GM18907 (cell line): ENCODE measurements at regions not wholly inside any gene's neighbourhood (a gene's known extent, or its start where the extent isn't known, plus 50 kb on each side); places are given as distances from the start of the nearest gene placed in this dataset.
"Not testable (repeated sequence)": the region's sequence is repeated elsewhere in the genome, so short reads cannot be mapped to it uniquely, and the experiment has no call there.

Experiments used
- ATAC-seq: cut with Tn5 transposase; IDR thresholded peaks from one replicate; pipeline ENCODE4 v1.9.1; 2021; ENCODE audit warnings: mild to moderate bottlenecking, moderate library complexity; ENCODE audit not compliant: unreplicated experiment

DNA sequence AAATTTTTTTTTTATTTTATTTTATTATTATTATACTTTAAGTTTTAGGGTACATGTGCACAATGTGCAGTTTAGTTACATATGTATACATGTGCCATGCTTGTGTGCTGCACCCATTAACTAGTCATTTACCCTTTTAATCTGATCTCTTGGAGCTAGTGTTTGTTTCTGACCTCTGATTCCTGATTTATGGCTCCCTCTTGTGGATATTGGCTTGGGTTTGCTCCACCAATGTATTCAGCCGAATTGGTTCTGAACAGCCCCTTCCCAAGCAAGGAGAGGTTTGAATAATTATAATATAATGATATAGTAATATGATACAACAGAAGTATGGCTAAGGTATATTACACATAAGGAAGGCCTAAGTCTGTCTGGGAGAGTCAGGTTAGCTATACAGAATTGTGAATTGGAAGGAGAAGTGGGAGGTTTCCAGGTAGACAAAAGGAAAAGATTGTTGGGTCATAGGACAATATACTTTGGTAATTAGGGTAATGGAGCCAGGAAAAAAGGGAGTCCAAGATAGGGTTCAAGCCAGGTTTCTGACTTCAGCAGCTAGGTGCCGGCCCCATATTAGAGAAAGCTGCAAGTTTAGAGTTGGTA lies 53.1 kb upstream of the HMCN1 start:
- peak; percentile 70 for ATAC-seq

DNA sequence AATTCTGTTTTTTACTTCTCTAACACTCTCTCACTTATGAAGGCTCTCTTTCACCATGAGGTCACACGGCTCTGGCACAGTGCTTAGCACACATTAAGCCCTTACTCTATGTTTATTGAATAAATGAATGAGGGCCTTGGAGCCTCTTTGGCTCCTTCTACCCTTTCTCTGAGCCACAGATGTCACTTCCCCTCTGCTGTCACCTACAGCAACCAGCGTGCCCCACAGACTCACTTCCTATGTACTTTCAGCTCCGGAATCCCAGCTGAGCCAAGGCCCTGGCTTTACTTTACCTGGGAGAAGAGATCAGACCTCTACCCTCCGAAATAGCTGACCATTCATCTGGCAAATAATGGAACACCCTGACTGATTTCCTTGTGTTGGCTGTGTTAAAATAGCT lies 53.7 kb upstream of the HMCN1 start:
- ATAC-seq, result no peak

DNA sequence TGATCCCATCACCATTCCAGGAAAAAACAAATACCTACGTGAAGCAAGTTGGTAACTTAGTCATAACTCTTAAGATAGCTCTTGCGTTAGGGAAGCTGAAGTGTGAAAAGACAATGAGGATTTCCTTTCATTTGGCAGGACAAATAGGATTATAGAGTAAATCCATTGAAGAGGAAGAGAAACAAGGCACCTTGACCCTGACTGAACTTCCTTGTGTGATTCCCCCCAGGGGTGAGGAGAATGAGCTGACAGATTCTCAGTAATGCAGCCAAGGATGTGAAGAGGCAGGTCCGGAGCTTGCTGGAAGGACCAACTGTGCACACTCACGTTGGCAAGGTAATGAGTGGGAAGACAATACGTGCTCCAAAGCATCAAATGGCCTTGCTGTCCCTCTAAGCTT lies 55.0 kb upstream of the HMCN1 start:
- ATAC-seq, result no peak

DNA sequence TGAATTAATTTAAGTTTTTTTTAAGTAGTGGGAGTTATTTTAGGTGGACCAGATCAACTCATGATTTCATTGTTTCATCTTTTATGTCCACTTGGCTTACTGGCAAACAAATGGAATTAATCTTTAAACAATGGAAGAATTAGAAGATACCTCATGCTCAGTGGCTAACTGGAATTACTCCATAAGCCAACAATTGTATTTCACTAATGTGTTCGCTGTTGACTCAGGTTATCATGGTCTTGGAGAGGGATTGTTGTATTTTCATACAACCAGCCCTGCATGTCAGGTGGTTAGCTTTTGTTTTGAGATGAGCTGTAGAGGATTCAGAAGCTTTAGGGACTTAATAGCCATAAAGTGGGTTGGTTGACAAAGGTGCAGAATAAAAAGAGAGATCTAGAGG lies 57.2 kb upstream of the HMCN1 start:
- no peak for ATAC-seq

DNA sequence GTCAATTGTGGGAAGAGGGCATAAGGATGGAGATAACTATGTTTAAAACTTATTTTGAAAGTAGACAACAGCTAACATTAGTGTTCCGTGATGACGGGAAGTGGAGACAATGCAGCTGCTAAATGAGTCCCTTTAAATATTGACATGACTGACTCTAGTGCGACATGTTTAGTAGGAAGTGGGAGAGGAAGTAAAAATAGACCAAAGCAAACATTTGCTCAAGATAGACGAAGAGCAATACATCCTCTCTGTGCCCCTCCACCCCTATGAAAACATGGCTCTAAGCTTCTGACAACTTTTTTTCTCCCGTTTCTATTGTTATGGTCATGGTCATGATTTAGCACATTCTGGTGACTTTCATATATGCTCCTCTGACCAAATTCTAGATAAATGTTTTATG lies 60.0 kb upstream of the HMCN1 start:
- peak; percentile 78 for ATAC-seq

DNA sequence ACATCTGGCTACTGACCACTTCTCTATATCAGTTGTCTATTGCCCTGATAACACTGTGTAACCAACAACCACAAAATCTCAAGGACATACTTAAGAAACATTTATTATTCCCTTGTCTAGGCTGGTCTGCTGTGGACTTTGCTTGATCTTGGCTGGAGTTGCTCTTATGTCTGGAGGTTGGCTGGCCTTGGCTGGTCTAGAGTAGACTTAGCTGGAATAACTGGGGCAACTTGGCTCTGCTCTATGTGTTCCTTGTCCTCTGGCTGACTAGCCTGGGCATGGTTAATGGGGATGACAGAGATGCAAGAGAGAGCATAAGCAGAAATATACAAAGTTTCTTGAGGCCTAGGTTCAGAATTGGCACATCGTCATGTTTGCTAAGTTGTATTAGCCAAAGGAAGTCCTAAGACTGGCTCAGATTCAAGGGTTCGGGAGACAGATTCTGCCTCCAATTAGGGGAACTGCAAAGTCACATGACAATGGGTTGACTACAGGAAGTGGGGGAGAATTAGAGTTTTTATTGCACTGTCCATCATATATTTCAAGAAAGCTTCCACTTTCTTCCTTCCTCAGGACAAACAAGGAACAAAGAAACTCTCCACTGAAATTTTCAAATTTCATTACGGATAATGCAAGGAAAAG lies 61.4 kb upstream of the HMCN1 start:
- ATAC-seq, result no peak

DNA sequence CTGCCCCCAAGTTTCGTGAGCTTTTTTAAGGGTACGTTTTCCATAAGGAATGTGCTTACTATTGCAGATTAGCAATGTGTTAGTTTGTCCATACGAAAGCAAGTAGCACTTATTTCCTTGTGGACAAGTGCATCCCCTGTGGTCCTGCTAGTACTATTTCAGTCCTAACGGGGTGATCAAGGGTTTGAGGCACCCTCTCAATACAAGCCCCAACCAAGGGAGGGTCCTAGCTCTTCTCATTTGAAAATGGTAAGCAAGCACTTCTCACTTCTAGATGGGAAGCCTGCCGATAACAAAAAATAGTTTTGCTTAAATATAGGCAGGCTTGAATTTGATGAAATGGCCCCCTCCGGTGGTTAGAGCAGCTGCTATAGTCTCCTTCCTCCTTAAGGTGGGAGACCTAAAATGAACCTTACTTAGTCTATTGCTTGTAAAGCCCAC lies 64.0 kb upstream of the HMCN1 start:
- ATAC-seq, result peak; percentile 65

DNA sequence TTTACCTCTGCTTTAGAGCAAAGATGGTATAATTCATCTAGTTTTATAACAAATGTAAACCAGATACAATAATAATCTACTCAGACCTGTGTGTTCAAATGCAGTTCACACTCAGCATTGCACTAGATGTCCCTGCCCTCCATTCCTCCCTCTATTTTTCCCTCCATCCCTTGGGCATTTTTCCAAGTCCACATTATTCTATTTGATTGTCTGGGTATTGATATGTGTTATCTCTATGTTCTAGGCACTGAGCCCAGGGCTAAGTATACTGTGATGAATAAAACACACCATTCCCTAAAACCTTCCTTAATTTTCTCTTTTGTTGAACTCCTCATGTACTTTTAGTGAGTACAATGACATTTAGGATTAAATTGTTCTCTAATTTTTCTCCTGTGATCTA lies 66.2 kb upstream of the HMCN1 start:
- ATAC-seq, result no peak

DNA sequence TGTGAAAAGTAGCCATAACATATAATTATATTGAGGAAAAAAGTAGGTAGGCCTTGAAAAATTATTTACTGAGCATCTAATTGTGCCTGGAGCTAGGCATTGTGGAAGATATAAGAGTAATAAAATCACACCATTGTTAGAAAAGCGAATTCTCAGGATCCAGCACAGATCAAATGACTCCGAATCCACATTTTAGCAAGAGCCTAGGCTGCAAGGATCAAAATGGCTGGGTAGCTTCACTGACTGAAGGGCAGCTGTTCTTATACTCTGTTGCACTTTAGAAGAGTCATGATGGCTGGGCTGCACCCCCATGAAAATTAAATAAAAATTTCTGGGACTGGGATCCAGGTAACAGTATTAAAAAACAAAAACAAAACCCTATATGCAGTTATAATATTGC lies 67.6 kb upstream of the HMCN1 start:
- no peak for ATAC-seq

DNA sequence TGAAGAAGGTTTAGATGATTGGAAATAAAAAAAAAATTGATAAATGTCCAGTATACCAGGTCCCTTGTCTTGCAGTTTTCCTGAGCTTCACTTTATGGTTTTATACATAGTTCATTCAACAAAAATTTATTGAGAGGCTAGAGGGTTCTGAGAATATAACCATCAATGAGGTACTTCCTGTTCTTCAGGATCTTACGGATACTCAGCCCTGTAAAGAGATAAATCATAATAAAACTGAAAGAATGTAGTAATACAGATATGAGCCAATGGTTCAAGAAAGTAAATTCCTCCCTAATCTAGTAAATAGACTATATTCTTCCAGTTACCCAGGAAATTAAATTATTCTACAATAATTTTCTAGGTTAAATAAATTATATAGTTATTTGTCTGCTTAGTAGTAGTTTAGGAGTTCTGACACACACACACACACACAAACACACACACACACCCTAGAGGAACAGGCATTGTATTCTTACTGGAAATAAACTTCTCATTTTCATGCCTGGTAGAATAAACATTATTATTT lies 70.4 kb upstream of the HMCN1 start:
- no peak for ATAC-seq

DNA sequence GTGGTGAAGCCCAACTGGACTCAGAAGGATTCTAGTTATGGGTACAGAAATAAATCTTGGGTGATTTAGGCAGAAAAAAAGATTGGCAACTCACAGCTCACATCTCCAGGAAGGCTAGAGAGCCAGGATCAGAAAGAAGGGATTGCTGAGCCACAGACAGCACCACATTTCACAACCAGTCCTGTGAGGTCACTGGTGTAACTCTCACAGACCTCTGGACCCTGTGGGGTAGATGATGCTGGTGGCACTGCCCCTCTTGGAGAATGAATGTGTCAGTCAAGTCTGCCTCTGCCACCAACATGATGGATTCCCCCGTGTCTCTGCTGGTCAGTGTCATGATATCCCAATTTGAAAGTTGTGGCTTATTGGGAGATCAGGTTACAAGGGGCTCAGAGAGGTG lies 70.9 kb upstream of the HMCN1 start:
- ATAC-seq, result no peak

DNA sequence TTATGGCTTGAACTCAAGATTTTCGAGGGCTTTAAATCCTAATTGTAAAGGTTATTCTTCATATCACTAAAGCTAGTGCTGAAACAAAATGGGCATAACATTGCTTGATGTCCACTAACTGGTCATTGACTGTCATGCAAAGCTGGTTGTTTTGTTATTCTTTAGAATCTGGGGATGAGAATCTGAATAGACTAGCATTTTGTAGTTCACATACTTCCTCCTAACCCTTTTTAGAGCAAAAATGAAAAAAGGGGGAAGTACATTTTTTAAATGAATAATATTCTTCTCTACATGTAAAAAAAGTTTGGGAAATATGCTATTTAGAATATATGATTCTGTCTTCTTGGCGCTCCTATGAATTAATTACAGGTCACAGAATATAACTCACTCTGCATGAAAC lies 72.2 kb upstream of the HMCN1 start:
- no peak for ATAC-seq

DNA sequence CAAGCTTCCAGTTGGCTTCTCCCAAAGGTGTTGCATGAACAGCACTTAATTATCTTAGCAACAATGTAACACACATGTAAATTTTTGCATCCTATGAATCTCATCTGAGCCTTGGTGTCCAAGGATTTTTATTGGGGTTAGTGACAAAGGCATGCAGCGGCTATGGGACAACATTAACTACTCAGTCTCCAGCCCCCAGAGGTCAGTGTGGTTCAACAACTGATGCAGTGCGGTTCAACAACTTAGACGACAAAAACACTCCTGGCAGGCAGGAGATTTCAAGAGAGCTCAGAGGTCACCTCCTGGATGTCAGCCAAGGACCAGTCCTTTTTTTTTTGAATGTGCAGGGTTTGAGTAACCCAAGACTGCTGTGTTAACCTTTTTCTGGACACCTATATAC lies 77.5 kb upstream of the HMCN1 start:
- no peak for ATAC-seq

DNA sequence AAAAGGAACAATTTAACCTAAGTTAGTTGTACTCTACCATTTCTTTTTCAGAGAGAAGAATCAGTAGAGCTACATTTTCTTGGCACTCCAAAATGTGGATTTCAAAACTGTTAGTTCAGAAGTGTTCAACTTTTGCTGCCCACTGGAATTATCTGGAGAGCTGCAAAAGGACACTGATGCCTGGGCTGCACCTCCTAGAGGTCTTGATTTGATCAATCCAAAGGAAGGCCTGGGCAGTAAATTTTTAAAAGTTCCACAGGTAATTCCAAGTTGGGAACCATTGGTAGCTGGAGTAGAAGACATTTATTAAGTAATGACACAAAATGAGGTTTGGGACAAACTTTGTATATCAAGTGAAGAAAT lies 79.3 kb upstream of the HMCN1 start:
- no peak for ATAC-seq

DNA sequence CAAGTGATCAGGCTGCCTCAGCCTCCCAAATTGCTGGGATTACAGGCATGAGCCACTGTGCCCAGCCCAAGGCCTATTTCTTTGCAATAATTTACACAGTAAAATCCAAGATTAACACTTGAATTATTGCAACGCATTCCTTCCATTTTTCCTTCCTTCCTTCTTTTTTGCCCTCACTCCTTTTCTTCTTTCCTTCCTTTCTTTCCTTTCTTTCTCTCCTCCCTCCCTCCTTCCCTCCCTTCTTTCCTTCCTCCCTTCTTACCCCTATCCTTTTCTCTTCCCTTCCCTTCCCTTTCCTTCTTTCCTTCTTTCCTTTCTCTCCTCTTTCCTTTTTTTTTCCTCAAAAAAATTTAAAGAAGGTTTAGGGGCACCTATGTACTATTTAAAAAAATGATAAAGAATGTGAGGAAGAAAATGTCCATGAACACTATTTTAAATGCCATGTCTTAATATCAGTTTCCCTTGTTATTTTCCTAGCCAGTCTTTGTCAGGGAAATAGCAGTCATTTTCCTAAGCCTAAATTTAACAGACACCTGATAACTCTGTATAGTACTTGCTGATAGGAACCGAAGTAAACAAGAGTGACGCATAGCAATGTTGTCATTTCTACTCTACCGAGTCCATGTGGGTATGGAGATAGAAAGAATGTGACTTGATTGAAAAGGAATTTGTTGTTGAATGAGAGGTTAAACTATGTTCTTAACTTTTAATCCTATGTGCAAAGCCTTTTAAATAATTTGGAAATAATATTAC lies 79.8 kb upstream of the HMCN1 start:
- ATAC-seq, result no peak

DNA sequence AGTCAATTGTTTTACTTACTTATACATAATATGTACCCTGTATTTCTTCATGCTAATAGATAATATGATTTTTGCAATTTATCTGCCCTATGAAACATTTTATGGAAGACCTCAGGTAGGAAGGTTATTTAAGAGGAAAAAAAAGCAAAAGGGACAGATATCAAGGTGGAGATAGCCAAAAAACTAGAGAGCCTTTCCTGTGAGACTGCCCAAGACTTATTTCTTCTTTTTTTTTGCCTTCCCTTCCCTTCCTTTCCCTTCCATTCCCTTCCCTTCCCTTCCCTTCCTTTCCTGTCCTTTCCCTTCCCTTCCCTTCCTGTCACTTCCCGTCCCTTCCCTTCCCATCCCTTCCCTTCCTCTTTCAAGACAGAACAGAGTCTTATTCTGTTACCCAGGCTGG lies 80.6 kb upstream of the HMCN1 start:
- no peak for ATAC-seq

DNA sequence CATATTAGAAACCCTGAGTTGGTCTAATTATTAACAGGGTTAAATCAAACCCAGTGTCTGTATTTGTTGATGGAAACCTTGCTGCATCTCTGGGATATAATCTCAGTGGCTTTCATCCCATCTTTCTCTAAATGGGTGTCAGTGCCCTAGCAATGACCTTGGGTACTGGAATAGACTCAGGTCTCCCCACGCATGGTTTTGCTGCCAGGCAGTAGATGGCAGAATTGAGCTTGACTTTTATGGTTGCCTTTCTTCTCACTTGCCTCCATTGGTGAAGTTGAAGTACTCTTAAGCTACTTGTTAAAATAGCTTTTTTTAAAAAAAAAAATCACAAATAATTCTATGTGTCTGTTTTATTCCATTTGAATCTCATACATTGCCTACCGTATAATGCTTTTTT lies 81.8 kb upstream of the HMCN1 start:
- no peak for ATAC-seq

DNA sequence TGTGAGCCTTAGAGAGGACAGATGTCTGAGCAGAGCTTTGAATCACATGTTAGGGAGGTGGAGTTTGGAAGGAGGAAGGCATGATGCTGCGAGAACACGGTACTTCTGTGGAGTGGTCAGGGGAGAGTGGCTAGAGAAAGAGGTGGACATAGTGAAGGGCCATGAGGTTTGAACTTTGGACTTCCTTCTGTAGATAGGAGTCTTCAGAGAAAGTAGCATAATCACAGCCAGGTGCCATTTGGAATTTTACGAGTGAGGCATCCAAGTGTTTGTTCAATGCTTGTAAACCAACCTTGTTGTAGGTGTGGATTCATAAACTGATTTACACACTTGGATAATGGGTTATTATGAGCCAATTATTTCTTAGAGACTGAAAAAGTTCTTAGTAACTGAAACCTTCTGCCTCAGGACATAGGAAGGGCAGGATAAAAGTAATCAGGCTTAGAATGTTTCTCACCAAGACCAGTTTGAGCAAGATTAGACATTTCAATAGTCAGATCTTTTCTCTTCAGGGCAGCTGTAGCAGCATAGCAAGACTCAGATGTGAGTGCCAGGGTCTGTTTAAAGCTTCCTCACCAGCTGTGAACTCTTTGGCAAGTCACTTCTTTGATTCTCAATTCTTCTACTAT lies 83.5 kb upstream of the HMCN1 start:
- ATAC-seq, result no peak

DNA sequence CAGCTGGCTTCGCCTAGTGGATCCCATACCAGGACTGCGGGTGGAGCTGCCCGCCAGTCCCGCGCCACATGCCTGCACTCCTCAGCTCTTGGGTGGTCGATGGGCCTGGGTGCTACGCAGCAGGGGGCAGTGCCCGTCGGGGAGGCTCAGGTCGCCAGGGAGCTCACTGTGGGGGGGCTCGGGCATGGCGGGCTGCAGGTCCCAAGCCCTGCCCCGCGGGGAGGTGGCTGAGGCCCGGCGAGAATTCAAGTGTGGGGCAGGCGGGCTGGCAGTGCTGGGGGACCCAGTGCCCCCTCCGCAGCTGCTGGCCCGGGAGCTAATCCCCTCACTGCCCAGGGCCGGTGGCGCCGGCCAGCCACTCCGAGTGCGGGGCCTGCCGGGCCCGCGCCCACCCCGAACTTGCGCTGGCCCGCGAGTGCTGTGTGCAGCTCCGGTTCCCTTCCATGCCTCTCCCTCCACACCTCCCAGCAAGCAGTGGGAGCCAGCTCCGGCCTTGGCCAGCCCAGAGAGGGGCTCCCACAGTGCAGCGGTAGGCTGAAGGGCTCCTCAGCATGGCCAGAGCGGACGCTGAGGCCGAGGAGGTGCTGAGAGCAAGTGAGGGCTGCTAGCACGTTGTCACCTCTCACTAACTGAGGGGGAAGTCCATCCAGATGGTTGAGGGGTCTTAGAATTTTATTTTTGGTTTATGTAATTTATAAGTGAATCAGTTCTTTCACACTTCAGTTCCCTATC lies 85.2 kb upstream of the HMCN1 start:
- no peak for ATAC-seq

DNA sequence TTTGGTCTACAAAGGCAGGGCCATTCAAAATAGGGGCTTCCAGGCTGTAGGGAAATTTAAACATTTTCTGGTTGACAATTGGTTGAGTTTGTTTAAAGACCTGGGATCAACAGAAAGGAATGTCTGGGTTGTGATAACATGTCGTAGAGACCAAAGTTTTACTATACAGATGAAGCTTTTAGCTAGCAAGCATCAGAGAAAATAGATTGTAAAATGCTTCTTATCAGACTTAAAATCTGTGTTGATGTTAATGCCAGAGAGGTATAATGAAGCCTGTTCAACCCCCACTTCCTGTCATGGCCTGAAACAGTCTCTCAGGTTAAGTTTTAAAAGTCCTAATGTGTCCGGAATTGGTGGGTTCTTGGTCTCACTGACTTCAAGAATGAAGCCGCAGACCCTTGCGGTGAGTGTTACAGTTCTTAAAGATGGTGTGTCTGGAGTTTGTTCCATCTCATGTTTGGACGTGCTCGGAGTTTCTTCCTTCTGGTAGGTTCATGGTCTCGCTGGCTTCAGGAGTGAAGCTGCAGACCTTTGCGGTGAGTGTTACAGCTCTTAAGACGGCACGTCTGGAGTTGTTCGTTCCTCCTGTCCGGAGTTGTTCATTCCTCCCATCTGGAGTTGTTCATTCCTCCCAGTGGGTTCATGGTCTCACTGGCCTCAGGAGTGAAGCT lies 86.5 kb upstream of the HMCN1 start:
- ATAC-seq, result not testable (repeated sequence)
